SH-SY5Y (cell line): ENCODE measurements at regions not wholly inside any gene's neighbourhood (a gene's known extent, or its start where the extent isn't known, plus 50 kb on each side); places are given as distances from the start of the nearest gene placed in this dataset.

Source experiments
- GATA2 ChIP-seq: IDR thresholded peaks from 2 replicates; pipeline ENCODE4 v1.6.1; 2011; ENCODE audit warnings: mild to moderate bottlenecking, low read depth, low read length
- GATA3 ChIP-seq: IDR thresholded peaks from 2 replicates; pipeline ENCODE4 v1.6.1; 2011; ENCODE audit warnings: low read depth, mild to moderate bottlenecking, low read length, moderate library complexity

DNA sequence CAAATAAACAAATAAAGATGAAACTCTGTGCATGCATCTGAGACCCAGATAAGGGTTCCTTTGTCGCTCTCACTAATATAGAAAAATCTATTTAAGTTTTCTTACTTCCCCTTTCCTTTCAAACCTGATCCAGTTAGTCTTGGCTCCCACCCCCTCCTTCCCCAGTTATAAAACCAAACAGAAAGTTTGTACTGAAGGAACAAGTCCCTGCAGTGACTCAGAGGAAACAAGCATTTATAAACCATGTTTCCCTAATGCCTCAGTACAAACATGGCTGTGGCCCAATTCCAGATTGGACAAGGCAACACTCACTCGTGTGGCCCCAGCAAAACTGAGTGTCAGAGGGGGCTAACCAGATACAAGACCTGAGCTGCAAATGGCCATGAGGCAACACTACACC, 65.5 kb upstream of the ARHGAP20 start:
- TF ChIP-seq GATA2: no peak
- TF ChIP-seq GATA3: no peak
